ENCODE measurements at regions not wholly inside any gene's neighbourhood (a gene's known extent, or its start where the extent isn't known, plus 50 kb on each side); places are given as distances from the start of the nearest gene placed in this dataset.

GRCh38 chr1:209266590-209267205 is 316.8 kb upstream of the CAMK1G start:
- DNase-seq (ENCODE audit: low read depth) = no peak

- DNase-seq (ENCODE audit: low read depth) = no peak
These were observed 315.5 kb upstream of the CAMK1G start for GRCh38 chr1:209267968-209268367.

- DNase-seq (ENCODE audit: low read depth) = no peak
These were observed 315.0 kb upstream of the CAMK1G start for GRCh38 chr1:209268479-209268878.

GRCh38 chr1:209276321-209276720 is 307.2 kb upstream of the CAMK1G start:
- DNase-seq (ENCODE audit: low read depth) = no peak

- DNase-seq (ENCODE audit: low read depth) = no peak
These were observed 305.9 kb upstream of the CAMK1G start for GRCh38 chr1:209277662-209278061.

GRCh38 chr1:209291715-209292114 is 291.8 kb upstream of the CAMK1G start:
- DNase-seq (ENCODE audit: low read depth) = no peak

- DNase-seq (ENCODE audit: low read depth) = no peak
These were observed 280.5 kb upstream of the CAMK1G start for GRCh38 chr1:209302779-209303568.

GRCh38 chr1:209304166-209304565 is 279.3 kb upstream of the CAMK1G start:
- DNase-seq (ENCODE audit: low read depth) = no peak

- no peak for DNase-seq (ENCODE audit: low read depth)
These were observed 278.1 kb upstream of the CAMK1G start for GRCh38 chr1:209305221-209305954.

GRCh38 chr1:209307846-209308245 is 275.7 kb upstream of the CAMK1G start:
- no peak for DNase-seq (ENCODE audit: low read depth)

- DNase-seq (ENCODE audit: low read depth) = no peak
These were observed 274.3 kb upstream of the CAMK1G start for GRCh38 chr1:209309198-209309597.

- no peak for DNase-seq (ENCODE audit: low read depth)
These were observed 271.7 kb upstream of the CAMK1G start for GRCh38 chr1:209311770-209312169.

GRCh38 chr1:209316929-209317328 is 266.6 kb upstream of the CAMK1G start:
- no peak for DNase-seq (ENCODE audit: low read depth)

GRCh38 chr1:209318181-209319056 is 265.1 kb upstream of the CAMK1G start:
- no peak for DNase-seq (ENCODE audit: low read depth)

GRCh38 chr1:209319057-209319432 is 264.5 kb upstream of the CAMK1G start:
- no peak for DNase-seq (ENCODE audit: low read depth)

- no peak for DNase-seq (ENCODE audit: low read depth)
These were observed 264.0 kb upstream of the CAMK1G start for GRCh38 chr1:209319549-209319948.

GRCh38 chr1:209323743-209324142 is 259.8 kb upstream of the CAMK1G start:
- no peak for DNase-seq (ENCODE audit: low read depth)

- DNase-seq (ENCODE audit: low read depth) = no peak
These were observed 258.3 kb upstream of the CAMK1G start for GRCh38 chr1:209324901-209325871.

- no peak for DNase-seq (ENCODE audit: low read depth)
These were observed 257.4 kb upstream of the CAMK1G start for GRCh38 chr1:209326076-209326475.

- DNase-seq (ENCODE audit: low read depth) = no peak
These were observed 256.7 kb upstream of the CAMK1G start for GRCh38 chr1:209326831-209327230.

GRCh38 chr1:209328196-209328595 is 255.3 kb upstream of the CAMK1G start:
- DNase-seq (ENCODE audit: low read depth) = no peak

Data from CMK (cell line).